Body of pancreas (tissue), 4 donors: ENCODE measurements at regions not wholly inside any gene's neighbourhood (a gene's known extent, or its start where the extent isn't known, plus 50 kb on each side); places are given as distances from the start of the nearest gene placed in this dataset.

Experiments used
- POLR2A ChIP-seq, 3 donors: fragments of 450-650 bp; IDR thresholded peaks; one replicate each; pipeline ENCODE4 v1.6.1; 2016; ENCODE audit warnings: antibody characterized with exemption in 3 of 3, mild to moderate bottlenecking in 2 of 3
- TF ChIP-seq, protein P1 (sequence below), 7 experiments: fragments of 450-650 bp in 4 of 7; fragments of 200-600 bp in 3 of 7; sonication (generic) in 3 of 7; IDR thresholded peaks; one replicate each; pipeline ENCODE4 v1.5.1; 2016 to 2019; ENCODE audit warnings: antibody characterized with exemption in 7 of 7

DNA sequence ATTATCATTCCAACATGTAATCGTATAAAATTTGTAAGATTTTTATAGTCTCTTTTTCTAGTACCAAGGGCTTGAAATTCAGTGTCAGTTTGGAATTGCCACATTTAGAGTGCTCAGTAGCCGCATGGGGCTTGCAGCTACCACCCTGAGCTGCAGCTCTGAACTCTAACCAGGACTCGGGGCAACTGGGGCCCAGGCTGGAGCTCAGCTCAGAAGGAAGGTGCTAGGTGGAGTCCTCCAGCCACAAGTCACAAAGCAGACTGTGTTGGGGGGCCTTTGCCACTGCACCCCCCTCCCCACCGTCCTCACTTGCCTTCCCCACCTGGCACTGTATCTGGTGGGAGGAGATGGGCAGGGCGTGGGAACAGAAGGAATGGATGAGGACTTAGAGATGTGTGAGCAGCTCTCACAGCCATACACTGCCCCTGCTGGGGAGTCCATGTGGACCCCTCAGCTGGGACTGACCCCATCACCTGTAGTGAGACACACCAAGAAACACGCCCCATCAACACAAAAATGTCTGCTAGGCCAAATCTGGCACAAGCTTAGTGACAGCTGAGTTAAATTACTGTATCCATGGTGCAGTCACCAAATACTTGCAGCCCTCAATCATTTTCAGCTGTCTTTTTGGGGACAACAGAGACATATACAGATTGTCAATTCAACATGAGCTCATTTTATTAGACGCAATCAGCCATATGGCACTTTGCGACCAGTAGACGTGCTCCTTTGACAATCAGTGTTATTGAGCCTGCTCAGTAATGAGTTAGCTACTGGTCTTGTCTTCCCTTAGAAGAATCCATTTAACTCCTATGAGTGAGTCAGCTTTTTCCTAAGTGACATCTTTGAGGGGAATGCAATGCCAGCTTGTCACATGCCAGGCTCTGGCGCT is 241.7 kb upstream of the RAB4A start:
- TF ChIP-seq, protein P1, sequence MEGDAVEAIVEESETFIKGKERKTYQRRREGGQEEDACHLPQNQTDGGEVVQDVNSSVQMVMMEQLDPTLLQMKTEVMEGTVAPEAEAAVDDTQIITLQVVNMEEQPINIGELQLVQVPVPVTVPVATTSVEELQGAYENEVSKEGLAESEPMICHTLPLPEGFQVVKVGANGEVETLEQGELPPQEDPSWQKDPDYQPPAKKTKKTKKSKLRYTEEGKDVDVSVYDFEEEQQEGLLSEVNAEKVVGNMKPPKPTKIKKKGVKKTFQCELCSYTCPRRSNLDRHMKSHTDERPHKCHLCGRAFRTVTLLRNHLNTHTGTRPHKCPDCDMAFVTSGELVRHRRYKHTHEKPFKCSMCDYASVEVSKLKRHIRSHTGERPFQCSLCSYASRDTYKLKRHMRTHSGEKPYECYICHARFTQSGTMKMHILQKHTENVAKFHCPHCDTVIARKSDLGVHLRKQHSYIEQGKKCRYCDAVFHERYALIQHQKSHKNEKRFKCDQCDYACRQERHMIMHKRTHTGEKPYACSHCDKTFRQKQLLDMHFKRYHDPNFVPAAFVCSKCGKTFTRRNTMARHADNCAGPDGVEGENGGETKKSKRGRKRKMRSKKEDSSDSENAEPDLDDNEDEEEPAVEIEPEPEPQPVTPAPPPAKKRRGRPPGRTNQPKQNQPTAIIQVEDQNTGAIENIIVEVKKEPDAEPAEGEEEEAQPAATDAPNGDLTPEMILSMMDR (IDR thresholded peaks at IDR 0.05), result no peak
- TF ChIP-seq POLR2A (IDR thresholded peaks at IDR 0.05), result no peak
